Common myeloid progenitor, CD34-positive (primary cell): ENCODE measurements at regions not wholly inside any gene's neighbourhood (a gene's known extent, or its start where the extent isn't known, plus 50 kb on each side); places are given as distances from the start of the nearest gene placed in this dataset.
"Not testable (repeated sequence)": the region's sequence is repeated elsewhere in the genome, so short reads cannot be mapped to it uniquely, and the experiment has no call there.

ENCODE experiments used
- CTCF ChIA-PET: fragments of 350-600 bp; sonication (Branson Sonifier 250); formaldehyde crosslinking; loops from one replicate; lab custom pipeline; 2021; ENCODE audit warnings: antibody characterized with exemption; lab: Charles Lee
- POLR2A ChIA-PET: fragments of 350-600 bp; sonication (Branson Sonifier 250); formaldehyde crosslinking; loops from one replicate; lab custom pipeline; 2021; ENCODE audit warnings: antibody characterized with exemption; lab: Charles Lee
- DNase-seq, 3 donors: peaks; one replicate each; pipeline versions ENCODE4 v3.0.0 to v3.0.0-alpha.2; 2013
- H3K27ac ChIP-seq, 2 experiments: 1 replicate in 1 of 2; 2 replicates in 1 of 2; pipeline ENCODE4 v1.7.0; 2013; ENCODE audit warnings: inconsistent platforms in 2 of 2, low read length in 2 of 2, mild to moderate bottlenecking in 2 of 2, low read depth in 1 of 2, moderate library complexity in 1 of 2; ENCODE audit not compliant: severe bottlenecking in 2 of 2, insufficient read depth in 1 of 2, poor library complexity in 1 of 2
- H3K27me3 ChIP-seq, 5 experiments: replicated peaks in 2 of 5; 1 replicate in 3 of 5; 2 replicates in 2 of 5; pipeline versions ENCODE4 v1.6.1 to v1.7.0; 2013; ENCODE audit warnings: low read length in 4 of 5, mild to moderate bottlenecking in 2 of 5, moderate library complexity in 2 of 5, inconsistent platforms in 1 of 5; ENCODE audit not compliant: insufficient read depth in 5 of 5, control insufficient read depth in 4 of 5
- H3K36me3 ChIP-seq, 4 experiments: 1 replicate in 2 of 4; 2 replicates in 2 of 4; pipeline versions ENCODE4 v1.6.1 to v1.7.0; 2013; ENCODE audit warnings: low read length in 3 of 4, control low read depth in 1 of 4, mild to moderate bottlenecking in 1 of 4; ENCODE audit not compliant: control insufficient read depth in 4 of 4, insufficient read depth in 4 of 4
- H3K4me1 ChIP-seq, 4 experiments: 1 replicate in 3 of 4; 2 replicates in 1 of 4; pipeline versions ENCODE4 v1.6.1 to v1.7.1; 2013; ENCODE audit warnings: low read length in 3 of 4, mild to moderate bottlenecking in 3 of 4, control low read depth in 1 of 4, inconsistent platforms in 1 of 4, moderate library complexity in 1 of 4; ENCODE audit not compliant: control insufficient read depth in 4 of 4, insufficient read depth in 4 of 4; ENCODE audit errors: control extremely low read depth in 1 of 4
- H3K4me3 ChIP-seq, 7 experiments: 1 replicate in 4 of 7; 2 replicates in 3 of 7; pipeline versions ENCODE4 v1.5.1 to v1.7.0; 2013; ENCODE audit warnings: mild to moderate bottlenecking in 7 of 7, low read length in 6 of 7, moderate library complexity in 6 of 7, inconsistent platforms in 2 of 7, low read depth in 2 of 7, control low read depth in 1 of 7; ENCODE audit not compliant: insufficient read depth in 4 of 7, control insufficient read depth in 1 of 7; ENCODE audit errors: extremely low read depth in 1 of 7
- H3K9me3 ChIP-seq, 5 experiments: 1 replicate in 4 of 5; 2 replicates in 1 of 5; pipeline versions ENCODE4 v1.6.1 to v1.7.1; 2013; ENCODE audit warnings: low read length in 4 of 5, mild to moderate bottlenecking in 2 of 5, inconsistent platforms in 1 of 5, low read depth in 1 of 5, moderate library complexity in 1 of 5; ENCODE audit not compliant: control insufficient read depth in 4 of 5, insufficient read depth in 2 of 5; ENCODE audit errors: control extremely low read depth in 1 of 5
- WGBS: methylation state at CpG from one replicate; pipeline ENCODE4 v1.1.5; 2013; ENCODE audit not compliant: insufficient coverage; 5-methylcytosine and 5-hydroxymethylcytosine counted together

GRCh38 chr7:85685901-85686300 is 499.0 kb upstream of the SEMA3D start:
- Histone ChIP-seq H3K9me3 (peaks cover 0 to 5% (median 0%) of the 10 kb centered on the region in 5 experiments), H3K27ac (no peak overlapping the region), H3K27me3 (no peaks in the 10 kb centered on the region), H3K4me3 (no peak overlapping the region), H3K4me1 (no peaks in the 10 kb centered on the region), H3K36me3 (no peaks in the 10 kb centered on the region)
- DNase-seq: no peak
- CTCF ChIA-PET: no interaction called here
- POLR2A ChIA-PET: interaction anchor here (1.4 kb wide), 1 partner anchor 14 kb away, joined by 3 read pairs; no protein-coding TSS in a partner anchor

GRCh38 chr7:85682833-85683620 is 496.2 kb upstream of the SEMA3D start:
- WGBS: no CpG with 5 or more reads among the region's 1 CpG
- DNase-seq: no peak
- no peak overlapping the region for H3K27ac ChIP-seq
- no peak overlapping the region for H3K4me3 ChIP-seq
- no peaks in the 10 kb centered on the region for H3K27me3 ChIP-seq
- POLR2A ChIA-PET: no interaction called here
- no peaks in the 10 kb centered on the region for H3K4me1 ChIP-seq
- H3K9me3 ChIP-seq: peaks cover 0 to 6% (median 0%) of the 10 kb centered on the region in 5 experiments
- CTCF ChIA-PET: no interaction called here
- no peaks in the 10 kb centered on the region for H3K36me3 ChIP-seq

GRCh38 chr7:85681241-85681640 is 494.4 kb upstream of the SEMA3D start:
- no CpG with 5 or more reads among the region's 2 CpGs for WGBS
- Histone ChIP-seq H3K9me3 (peaks cover 0 to 6% (median 0%) of the 10 kb centered on the region in 5 experiments), H3K4me3 (no peak overlapping the region), H3K36me3 (no peaks in the 10 kb centered on the region), H3K4me1 (no peaks in the 10 kb centered on the region), H3K27ac (no peak overlapping the region), H3K27me3 (no peaks in the 10 kb centered on the region)
- ChIA-PET POLR2A (no interaction called here), CTCF (no interaction called here)
- no peak for DNase-seq

- H3K4me1 ChIP-seq, CTCF ChIA-PET, H3K27ac ChIP-seq, DNase-seq, POLR2A ChIA-PET, H3K27me3 ChIP-seq, H3K4me3 ChIP-seq, H3K36me3 ChIP-seq, H3K9me3 ChIP-seq: not testable (repeated sequence)
- WGBS: no CpG with 5 or more reads among the region's 2 CpGs
Measured at GRCh38 chr7:85675093-85675492, 488.2 kb upstream of the SEMA3D start.

GRCh38 chr7:85673876-85674275 is 487.0 kb upstream of the SEMA3D start:
- CTCF ChIA-PET: no interaction called here
- Histone ChIP-seq H3K27me3 (no peaks in the 10 kb centered on the region), H3K27ac (no peak overlapping the region), H3K4me1 (no peaks in the 10 kb centered on the region), H3K9me3 (peaks cover 0 to 1% (median 0%) of the 10 kb centered on the region in 5 experiments), H3K4me3 (no peak overlapping the region), H3K36me3 (no peaks in the 10 kb centered on the region)
- POLR2A ChIA-PET: no interaction called here
- DNase-seq: no peak
- no CpG with 5 or more reads among the region's 2 CpGs for WGBS

- H3K9me3 ChIP-seq: no peaks in the 10 kb centered on the region
- H3K27me3 ChIP-seq: no peaks in the 10 kb centered on the region
- H3K4me3 ChIP-seq: no peak overlapping the region
- H3K4me1 ChIP-seq: no peaks in the 10 kb centered on the region
- POLR2A ChIA-PET: no interaction called here
- CTCF ChIA-PET: no interaction called here
- no peaks in the 10 kb centered on the region for H3K36me3 ChIP-seq
- WGBS: 80% methylated on average over 1 of the region's 3 CpGs
- H3K27ac ChIP-seq: no peak overlapping the region
- DNase-seq: no peak
Measured at GRCh38 chr7:85669225-85669624, 482.4 kb upstream of the SEMA3D start.

GRCh38 chr7:85664341-85664740 is 477.5 kb upstream of the SEMA3D start:
- WGBS: 92% methylated on average over 2 of the region's 2 CpGs
- Histone ChIP-seq H3K27me3 (no peaks in the 10 kb centered on the region), H3K36me3 (no peaks in the 10 kb centered on the region), H3K4me1 (no peaks in the 10 kb centered on the region), H3K27ac (no peak overlapping the region), H3K9me3 (no peaks in the 10 kb centered on the region), H3K4me3 (no peak overlapping the region)
- ChIA-PET POLR2A (no interaction called here), CTCF (no interaction called here)
- DNase-seq: no peak
